ENCODE measurements at regions not wholly inside any gene's neighbourhood (a gene's known extent, or its start where the extent isn't known, plus 50 kb on each side); places are given as distances from the start of the nearest gene placed in this dataset.

DNA sequence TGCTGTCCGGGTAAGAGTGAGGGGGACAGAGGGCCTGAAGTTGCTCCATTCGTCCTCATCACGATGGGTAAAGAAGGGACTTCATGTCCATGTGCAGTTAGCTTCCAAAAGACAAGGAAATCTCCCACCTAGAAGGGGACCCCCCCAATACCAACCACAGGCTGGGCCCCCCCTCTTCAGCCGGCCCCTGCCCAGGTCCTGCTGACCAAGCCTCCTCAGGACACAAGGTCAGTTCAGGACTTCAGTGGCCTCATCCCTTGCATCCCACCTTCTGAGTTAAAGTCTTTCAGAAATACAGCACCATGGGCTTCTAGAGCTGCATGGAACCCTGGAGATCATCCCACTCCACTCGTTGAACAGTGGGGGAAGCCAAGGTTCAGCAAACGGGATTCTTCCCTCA, 115.4 kb upstream of the ERG start:
- TF ChIP-seq, protein P1, sequence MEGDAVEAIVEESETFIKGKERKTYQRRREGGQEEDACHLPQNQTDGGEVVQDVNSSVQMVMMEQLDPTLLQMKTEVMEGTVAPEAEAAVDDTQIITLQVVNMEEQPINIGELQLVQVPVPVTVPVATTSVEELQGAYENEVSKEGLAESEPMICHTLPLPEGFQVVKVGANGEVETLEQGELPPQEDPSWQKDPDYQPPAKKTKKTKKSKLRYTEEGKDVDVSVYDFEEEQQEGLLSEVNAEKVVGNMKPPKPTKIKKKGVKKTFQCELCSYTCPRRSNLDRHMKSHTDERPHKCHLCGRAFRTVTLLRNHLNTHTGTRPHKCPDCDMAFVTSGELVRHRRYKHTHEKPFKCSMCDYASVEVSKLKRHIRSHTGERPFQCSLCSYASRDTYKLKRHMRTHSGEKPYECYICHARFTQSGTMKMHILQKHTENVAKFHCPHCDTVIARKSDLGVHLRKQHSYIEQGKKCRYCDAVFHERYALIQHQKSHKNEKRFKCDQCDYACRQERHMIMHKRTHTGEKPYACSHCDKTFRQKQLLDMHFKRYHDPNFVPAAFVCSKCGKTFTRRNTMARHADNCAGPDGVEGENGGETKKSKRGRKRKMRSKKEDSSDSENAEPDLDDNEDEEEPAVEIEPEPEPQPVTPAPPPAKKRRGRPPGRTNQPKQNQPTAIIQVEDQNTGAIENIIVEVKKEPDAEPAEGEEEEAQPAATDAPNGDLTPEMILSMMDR (conservative IDR thresholded peaks at IDR 0.05; ENCODE audit: low read length): no peak
- TF ChIP-seq EZH2phosphoT487 (IDR thresholded peaks at IDR 0.05; ENCODE audit: borderline replicate concordance, low read depth, low read length): no peak
